T-helper 2 cell (primary cell): ENCODE measurements at regions not wholly inside any gene's neighbourhood (a gene's known extent, or its start where the extent isn't known, plus 50 kb on each side); places are given as distances from the start of the nearest gene placed in this dataset.
"Not testable (repeated sequence)": the region's sequence is repeated elsewhere in the genome, so short reads cannot be mapped to it uniquely, and the experiment has no call there.

Source experiments
- DNase-seq, 5 experiments: peaks; one replicate each; pipeline versions ENCODE4 v3.0.0 to v3.0.0-alpha.2; 2012 to 2022

DNA sequence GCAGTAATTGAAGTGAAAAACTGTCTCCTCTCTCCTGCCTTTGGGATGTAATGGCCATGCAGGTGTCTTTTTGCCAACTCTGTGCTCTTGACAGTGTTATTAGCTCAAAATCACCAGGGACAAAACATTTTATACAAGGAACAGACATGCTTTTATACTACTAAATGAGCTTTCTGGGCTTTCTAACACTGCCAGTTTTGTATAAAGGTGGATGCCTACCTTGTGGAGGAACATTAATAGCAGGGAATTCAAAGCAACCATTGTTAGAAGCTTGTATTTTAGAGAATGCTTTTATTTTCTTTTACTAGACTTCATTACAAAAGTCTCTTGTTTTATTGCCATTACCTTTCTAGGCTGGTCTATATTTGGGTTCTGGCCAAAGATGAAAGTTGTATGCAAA is 54.7 kb upstream of the ARSJ start:
- no peak for DNase-seq

GRCh38 chr4:114036426-114036825 is 57.0 kb upstream of the ARSJ start:
- DNase-seq = peak in 2 of 5 experiments; percentile 4 to 20

DNA sequence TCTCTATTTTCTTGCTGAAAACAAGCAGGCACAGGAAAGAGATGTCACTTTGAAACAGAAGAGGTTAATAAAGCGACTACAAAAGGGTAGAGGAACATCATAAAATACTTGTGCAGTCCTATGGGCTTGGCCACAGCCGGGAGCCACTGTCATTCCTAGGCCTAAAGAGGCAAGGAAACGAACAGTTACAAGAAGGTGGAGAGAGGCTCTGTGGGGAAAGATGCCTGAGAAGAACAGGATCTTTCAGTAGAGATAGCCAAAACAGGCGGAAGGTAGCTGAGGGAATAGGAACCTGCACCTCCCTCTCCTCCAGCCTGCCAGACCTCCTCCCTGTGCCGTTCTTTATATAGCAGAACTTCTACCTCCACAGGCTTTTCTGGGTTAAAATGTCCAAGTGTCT is 57.4 kb upstream of the ARSJ start:
- no peak for DNase-seq

- no peak for DNase-seq
These were observed 58.5 kb upstream of the ARSJ start for GRCh38 chr4:114037988-114038387.

GRCh38 chr4:114038762-114039387 is 59.4 kb upstream of the ARSJ start:
- no peak for DNase-seq

DNA sequence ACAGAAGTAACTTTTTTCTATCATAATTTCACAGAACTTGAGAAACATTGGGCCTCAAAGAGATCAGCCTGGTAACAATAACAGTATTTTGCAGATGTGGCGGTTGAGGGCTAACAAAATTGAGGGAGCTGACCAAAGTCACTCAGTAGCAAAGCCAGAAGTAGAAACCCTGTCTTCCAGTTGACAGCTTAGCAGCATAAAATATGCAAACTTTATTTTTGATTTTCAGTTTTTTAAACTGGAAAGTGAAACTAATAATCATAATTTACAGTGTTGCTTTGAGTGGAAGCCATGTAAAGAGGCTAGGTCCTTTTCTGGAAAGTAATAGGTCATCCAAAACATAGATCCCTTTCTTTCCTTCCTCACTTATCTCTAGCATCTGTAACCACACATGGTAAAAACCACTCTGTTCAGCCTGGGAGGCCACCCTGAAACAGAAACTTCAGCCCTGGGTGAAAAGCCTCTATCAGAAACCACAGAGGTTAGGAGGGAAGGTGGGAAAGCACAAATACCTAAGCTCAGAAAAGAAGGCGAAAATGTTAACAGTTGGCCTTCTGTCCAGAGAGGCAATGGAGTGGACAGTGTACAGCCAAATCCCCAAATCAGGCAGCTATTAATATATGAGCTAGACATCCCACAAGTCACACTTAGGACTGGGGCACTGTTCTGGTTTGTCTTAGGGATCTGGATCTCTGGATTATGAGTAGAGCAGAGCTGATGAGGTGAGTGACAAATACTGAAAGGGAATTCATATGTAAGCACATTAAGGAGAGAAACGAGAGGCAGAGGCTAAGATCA is 61.1 kb upstream of the ARSJ start:
- peak in 1 of 5 experiments; percentile 7 for DNase-seq

GRCh38 chr4:114041117-114041475 is 61.6 kb upstream of the ARSJ start:
- no peak for DNase-seq

DNA sequence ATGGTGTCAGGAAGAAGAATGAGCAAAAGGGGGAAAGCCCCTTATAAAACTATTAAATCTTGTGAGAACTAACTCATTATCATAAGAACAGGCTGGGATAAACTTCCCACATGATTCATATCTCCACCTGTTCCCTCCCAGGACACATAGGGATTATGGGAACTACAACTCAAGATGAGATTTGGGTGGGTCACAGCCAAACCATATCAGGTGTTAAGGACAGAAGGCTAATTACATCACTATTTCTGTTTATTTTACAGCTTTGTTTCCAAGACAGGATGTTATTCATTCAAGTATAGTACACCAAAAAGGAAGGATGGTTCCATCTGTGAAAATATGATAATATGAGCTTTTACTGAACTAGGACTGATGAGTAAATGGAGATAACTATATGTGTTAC is 63.7 kb upstream of the ARSJ start:
- no peak for DNase-seq

GRCh38 chr4:114044351-114044750 is 64.9 kb upstream of the ARSJ start:
- DNase-seq = not testable (repeated sequence)

GRCh38 chr4:114046331-114046730 is 66.9 kb upstream of the ARSJ start:
- no peak for DNase-seq

GRCh38 chr4:114048154-114048553 is 68.7 kb upstream of the ARSJ start:
- not testable (repeated sequence) for DNase-seq

DNA sequence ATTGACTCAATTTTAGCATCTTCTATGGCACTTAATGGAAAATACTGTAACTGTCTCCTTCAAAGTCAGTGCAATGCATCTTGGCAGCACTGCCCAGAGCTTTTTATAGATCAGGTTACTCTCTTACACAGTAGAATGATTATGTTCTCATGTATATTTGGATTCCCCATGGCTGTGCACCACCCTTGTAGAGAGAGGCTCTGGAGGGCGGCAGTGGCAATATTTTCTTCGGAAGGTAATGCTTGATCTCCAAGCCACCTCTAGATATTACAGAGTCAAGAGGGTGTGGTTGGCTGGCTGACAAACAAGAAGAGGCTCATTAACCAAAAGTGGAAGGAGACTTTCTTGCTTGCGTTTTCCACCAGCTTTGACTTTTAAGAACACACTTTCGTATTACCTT is 72.8 kb upstream of the ARSJ start:
- DNase-seq = no peak

GRCh38 chr4:114056599-114056998 is 77.2 kb upstream of the ARSJ start:
- DNase-seq = no peak

DNA sequence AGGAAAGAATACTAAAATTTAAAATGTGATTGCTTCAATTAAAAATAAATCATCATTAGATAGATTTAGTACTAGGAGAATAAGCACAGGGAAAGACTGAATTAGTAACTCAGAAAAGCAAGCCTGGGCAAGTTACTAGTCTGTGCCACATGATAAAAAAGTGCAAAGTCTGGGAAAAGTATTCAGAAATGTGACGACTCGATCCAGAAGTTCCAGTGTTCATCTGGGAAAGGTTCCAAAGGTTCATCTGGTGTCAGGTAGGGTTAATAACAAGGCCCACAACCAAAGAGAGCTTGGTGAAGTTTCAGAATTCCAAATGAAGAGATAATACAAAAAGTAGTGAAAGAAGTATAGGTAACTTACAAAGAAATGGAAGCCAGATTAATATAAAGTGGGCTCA is 78.3 kb upstream of the ARSJ start:
- DNase-seq = no peak

GRCh38 chr4:114062499-114062898 is 83.1 kb upstream of the ARSJ start:
- no peak for DNase-seq

GRCh38 chr4:114072781-114073180 is 93.3 kb upstream of the ARSJ start:
- DNase-seq = no peak

- DNase-seq = no peak
These were observed 97.6 kb upstream of the ARSJ start for GRCh38 chr4:114076899-114077570.

DNA sequence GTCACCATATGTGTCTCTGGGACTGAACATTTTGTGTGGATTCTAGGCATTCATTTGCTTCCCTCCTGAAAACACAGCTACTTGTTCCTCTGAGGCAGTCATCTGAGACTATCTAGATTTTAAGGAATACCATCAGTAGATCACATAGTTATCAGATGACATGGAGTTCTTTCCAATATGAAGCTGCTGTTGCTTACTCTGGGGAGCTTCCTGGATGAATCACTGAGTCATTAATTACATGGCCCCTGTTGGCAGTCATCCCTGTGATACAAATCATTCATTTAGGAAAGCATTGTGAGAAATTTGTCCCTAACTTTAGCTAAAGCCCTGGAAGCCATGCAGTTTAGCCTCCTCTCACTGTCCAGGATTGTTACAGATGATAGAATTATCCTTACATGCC is 98.2 kb upstream of the ARSJ start:
- DNase-seq = no peak

DNA sequence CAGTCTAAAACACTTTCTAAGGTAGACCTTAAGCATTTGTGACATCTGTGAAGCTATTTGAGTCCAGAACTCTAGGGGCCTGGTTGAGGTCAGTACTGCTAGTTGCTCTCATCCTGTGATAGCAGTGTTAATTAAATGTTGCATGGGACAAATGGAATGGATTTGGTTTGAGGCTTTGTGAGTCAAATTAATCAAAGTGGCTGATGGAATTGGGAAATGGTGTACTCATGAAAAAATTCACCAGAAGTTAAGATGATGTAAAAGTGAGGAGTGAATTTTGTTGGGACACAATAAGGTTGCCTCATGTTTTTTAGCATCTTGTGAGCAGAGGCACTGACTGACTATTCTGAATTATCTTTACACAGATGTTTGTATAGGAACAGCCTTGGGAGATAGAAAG is 99.2 kb upstream of the ARSJ start:
- DNase-seq = no peak

DNA sequence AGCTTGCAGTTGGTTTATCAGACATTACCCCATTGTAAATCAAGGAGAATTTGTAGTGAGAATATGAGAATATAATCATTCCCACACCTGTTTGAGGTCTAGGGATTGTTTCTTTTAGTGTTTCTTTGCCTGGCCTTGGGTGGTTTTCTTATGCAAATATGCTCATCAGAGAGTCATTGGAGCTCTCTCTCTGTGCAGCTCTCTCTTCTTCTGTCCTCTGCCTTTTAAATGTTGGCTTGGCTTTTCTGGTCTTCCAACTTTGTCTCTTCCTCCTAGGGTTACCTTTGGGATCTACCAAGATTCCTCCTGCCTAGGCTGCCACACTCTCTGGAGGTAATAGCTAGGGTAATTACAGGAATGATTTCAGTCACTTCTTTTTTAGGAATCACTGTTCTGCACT is 102.3 kb upstream of the ARSJ start:
- DNase-seq = no peak

GRCh38 chr4:114082348-114082747 is 102.9 kb upstream of the ARSJ start:
- DNase-seq = no peak

DNA sequence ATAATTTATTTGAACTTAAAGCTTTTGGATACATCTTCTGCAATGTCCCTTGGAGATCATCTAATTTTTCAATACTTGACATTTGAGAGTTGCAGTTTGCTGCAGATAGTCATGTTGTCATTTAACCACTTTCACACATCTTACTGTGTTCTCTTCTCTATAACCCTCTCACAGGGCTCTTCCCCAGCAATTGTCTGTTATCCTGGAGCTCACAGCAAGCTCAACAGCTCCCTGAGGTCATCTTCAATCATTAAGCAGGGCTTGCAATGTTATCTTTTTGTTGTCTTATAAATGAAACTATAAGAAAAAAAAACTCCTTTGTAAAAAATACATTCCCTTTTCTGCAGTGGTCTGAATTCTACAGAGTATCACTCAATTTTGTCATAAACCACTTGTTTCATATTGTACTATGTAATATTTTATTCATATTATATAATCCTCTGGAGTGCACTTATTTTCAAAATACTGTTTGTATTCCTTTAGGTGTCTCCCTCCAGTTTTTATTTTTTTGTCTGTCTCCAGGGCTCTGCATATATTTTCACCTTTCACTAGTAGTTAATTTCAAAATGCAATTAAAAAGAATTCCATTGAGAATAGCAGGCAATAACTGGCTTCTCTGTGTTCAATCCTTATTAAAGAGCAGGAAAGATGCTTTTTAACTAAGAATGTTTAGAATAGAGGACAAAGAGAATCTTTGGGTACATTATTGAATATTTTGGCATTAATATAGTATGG is 106.3 kb upstream of the ARSJ start:
- no peak for DNase-seq

DNA sequence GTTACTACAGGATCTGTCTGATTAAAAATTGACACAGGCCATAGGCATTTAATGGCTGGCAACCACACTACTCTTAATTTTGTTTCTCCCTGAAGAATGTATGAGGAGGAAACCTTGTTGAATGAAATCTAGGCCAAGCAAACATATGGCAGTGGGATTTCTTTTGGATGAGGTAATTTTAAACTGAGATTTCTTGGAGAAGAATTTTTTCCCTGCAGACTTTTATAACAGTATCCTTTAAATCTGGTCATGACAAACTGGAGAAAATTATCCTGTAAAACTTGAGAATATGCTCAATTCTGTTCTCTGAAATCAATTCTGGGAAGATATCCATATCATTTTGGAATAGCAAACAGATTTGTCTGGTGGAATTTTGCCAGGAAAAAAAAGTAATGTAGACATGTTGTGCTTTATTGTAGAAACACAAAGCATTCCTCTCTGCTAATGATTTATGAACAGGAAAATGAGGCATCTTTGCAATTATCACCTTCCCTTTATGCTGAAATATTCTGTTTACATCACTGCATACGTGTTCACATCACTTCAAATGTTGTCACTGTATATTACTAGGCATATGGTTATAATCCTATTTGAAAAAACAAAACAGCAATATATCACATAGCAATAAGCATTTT is 108.3 kb upstream of the ARSJ start:
- no peak for DNase-seq
